Peyer's patch (tissue), 4 donors: ENCODE measurements at regions not wholly inside any gene's neighbourhood (a gene's known extent, or its start where the extent isn't known, plus 50 kb on each side); places are given as distances from the start of the nearest gene placed in this dataset.

Experiments used
- DNase-seq, 3 donors: peaks; one replicate each; pipeline ENCODE4 v3.0.0-alpha.2; 2017 to 2019
- H3K27ac ChIP-seq, 4 donors: fragments of 200-600 bp; sonication (generic); one replicate each; pipeline ENCODE4 v1.5.1; 2016 to 2019
- H3K27me3 ChIP-seq, 2 donors: fragments of 200-600 bp; sonication (generic); one replicate each; pipeline ENCODE4 v1.5.1; 2019
- H3K36me3 ChIP-seq, 3 donors: fragments of 200-600 bp; sonication (generic); one replicate each; pipeline ENCODE4 v1.5.1; 2016 to 2019
- H3K4me1 ChIP-seq, 4 donors: fragments of 200-600 bp; sonication (generic); one replicate each; pipeline ENCODE4 v1.5.1; 2016 to 2019
- H3K4me3 ChIP-seq, 4 donors: fragments of 200-600 bp; sonication (generic); 1 replicate in 3 of 4; 2 replicates in 1 of 4; pipeline ENCODE4 v1.5.1; 2016 to 2019; ENCODE audit warnings: mild to moderate bottlenecking in 1 of 4
- H3K9me3 ChIP-seq, 4 donors: fragments of 200-600 bp; sonication (generic); one replicate each; pipeline ENCODE4 v1.5.1; 2016 to 2019; ENCODE audit warnings: mild to moderate bottlenecking in 1 of 4
- CTCF ChIP-seq, 6 experiments: fragments of 450-650 bp in 4 of 6; fragments of 200-600 bp in 2 of 6; sonication (generic) in 1 of 6; IDR thresholded peaks; one replicate each; pipeline ENCODE4 v1.5.1; 2017 to 2019; ENCODE audit warnings: antibody characterized with exemption in 6 of 6, mild to moderate bottlenecking in 3 of 6, moderate library complexity in 1 of 6
- POLR2A ChIP-seq, 2 donors: fragments of 450-650 bp; IDR thresholded peaks; one replicate each; pipeline ENCODE4 v1.5.1; 2017; ENCODE audit warnings: antibody characterized with exemption in 2 of 2, mild to moderate bottlenecking in 2 of 2, moderate library complexity in 2 of 2

- TF ChIP-seq POLR2A (IDR thresholded peaks at IDR 0.05) (no peak), CTCF (IDR thresholded peaks at IDR 0.05) (no peak)
- no peaks in the 10 kb centered on the region for H3K4me1 ChIP-seq
- H3K27ac ChIP-seq, result no peak overlapping the region
- no peaks in the 10 kb centered on the region for H3K36me3 ChIP-seq
- H3K4me3 ChIP-seq, result no peak overlapping the region
- no peak for DNase-seq
- H3K9me3 ChIP-seq, result no peaks in the 10 kb centered on the region
- H3K27me3 ChIP-seq, result no peaks in the 10 kb centered on the region
These were observed 224.3 kb upstream of the DCN start for GRCh38 chr12:91406920-91407341.

GRCh38 chr12:91404441-91404840 lies 221.8 kb upstream of the DCN start:
- no peaks in the 10 kb centered on the region for H3K36me3 ChIP-seq
- DNase-seq, result no peak
- no peak overlapping the region for H3K4me3 ChIP-seq
- H3K27me3 ChIP-seq, result no peaks in the 10 kb centered on the region
- H3K4me1 ChIP-seq, result no peaks in the 10 kb centered on the region
- no peaks in the 10 kb centered on the region for H3K9me3 ChIP-seq
- no peak for TF ChIP-seq CTCF (IDR thresholded peaks at IDR 0.05)
- no peak for TF ChIP-seq POLR2A (IDR thresholded peaks at IDR 0.05)
- no peak overlapping the region for H3K27ac ChIP-seq

GRCh38 chr12:91401190-91401589 lies 218.6 kb upstream of the DCN start:
- Histone ChIP-seq H3K36me3 (no peaks in the 10 kb centered on the region), H3K4me1 (no peaks in the 10 kb centered on the region), H3K9me3 (no peaks in the 10 kb centered on the region), H3K4me3 (no peak overlapping the region), H3K27ac (no peak overlapping the region), H3K27me3 (no peaks in the 10 kb centered on the region)
- DNase-seq, result no peak
- TF ChIP-seq CTCF (IDR thresholded peaks at IDR 0.05) (no peak), POLR2A (IDR thresholded peaks at IDR 0.05) (no peak)

- H3K4me3 ChIP-seq, result no peak overlapping the region
- H3K9me3 ChIP-seq, result no peaks in the 10 kb centered on the region
- H3K36me3 ChIP-seq, result no peaks in the 10 kb centered on the region
- DNase-seq, result no peak
- no peaks in the 10 kb centered on the region for H3K27me3 ChIP-seq
- H3K27ac ChIP-seq, result no peak overlapping the region
- no peak for TF ChIP-seq CTCF (IDR thresholded peaks at IDR 0.05)
- TF ChIP-seq POLR2A (IDR thresholded peaks at IDR 0.05), result no peak
- H3K4me1 ChIP-seq, result no peaks in the 10 kb centered on the region
These were observed 217.7 kb upstream of the DCN start for GRCh38 chr12:91400271-91400670.

GRCh38 chr12:91397866-91398532 lies 215.4 kb upstream of the DCN start:
- H3K36me3 ChIP-seq, result no peaks in the 10 kb centered on the region
- no peaks in the 10 kb centered on the region for H3K27me3 ChIP-seq
- H3K4me3 ChIP-seq, result no peak overlapping the region
- H3K9me3 ChIP-seq, result no peaks in the 10 kb centered on the region
- TF ChIP-seq CTCF (IDR thresholded peaks at IDR 0.05) (no peak), POLR2A (IDR thresholded peaks at IDR 0.05) (no peak)
- DNase-seq, result no peak
- no peaks in the 10 kb centered on the region for H3K4me1 ChIP-seq
- H3K27ac ChIP-seq, result no peak overlapping the region

- DNase-seq, result no peak
- Histone ChIP-seq H3K9me3 (peaks cover 0 to 2% (median 0%) of the 10 kb centered on the region in 4 donors), H3K27me3 (no peaks in the 10 kb centered on the region), H3K4me1 (no peaks in the 10 kb centered on the region), H3K36me3 (no peaks in the 10 kb centered on the region), H3K27ac (no peak overlapping the region), H3K4me3 (no peak overlapping the region)
- TF ChIP-seq CTCF (IDR thresholded peaks at IDR 0.05), result no peak
- TF ChIP-seq POLR2A (IDR thresholded peaks at IDR 0.05), result no peak
These were observed 213.7 kb upstream of the DCN start for GRCh38 chr12:91396293-91396692.
